HepG2 (cell line): ENCODE measurements at regions not wholly inside any gene's neighbourhood (a gene's known extent, or its start where the extent isn't known, plus 50 kb on each side); places are given as distances from the start of the nearest gene placed in this dataset.

Experiments
- ATAC-seq: fragments of 200-7000 bp; cut with Tn5 transposase; 3 replicates; pipeline ENCODE4 v1.9.1; 2020; ENCODE audit warnings: mild to moderate bottlenecking, moderate library complexity
- BruUV-seq: library from RNA; stranded (reverse); fragments of 400-500 nt; replicated peaks from 2 replicates; lab custom pipeline; 2021; lab: Mats Ljungman, UMichigan
- CTCF ChIA-PET: fragments of 300-600 bp; formaldehyde crosslinking; extraction: SDS; loops from one replicate; lab custom pipeline; 2021; ENCODE audit warnings: low total read pairs, inconsistent platforms, low intra/inter-chr PET ratio; lab: Yijun Ruan, JAX
- POLR2A ChIA-PET: fragments of 350-600 bp; sonication (Branson Sonifier 250); formaldehyde crosslinking; loops from one replicate; lab custom pipeline; 2020; ENCODE audit warnings: antibody characterized with exemption, inconsistent platforms; lab: Yijun Ruan, JAX
- DNase-seq: peaks from one replicate; pipeline ENCODE4 v3.0.0-alpha.2; 2015; ENCODE audit warnings: low spot score
- FAIRE-seq: peaks from 3 replicates; lab custom pipeline; 2011; peaks lifted over from hg19 to GRCh38; lab: Jason Lieb, UNC
- H2AFZ ChIP-seq: one replicate; pipeline ENCODE4 v1.6.1; 2011; ENCODE audit warnings: low read length, inconsistent platforms
- H3K27ac ChIP-seq: fragments of 300-600 bp; 3 replicates; pipeline ENCODE4 v1.8.0; 2011; ENCODE audit warnings: mixed run types, mild to moderate bottlenecking, mixed read lengths, low read length, inconsistent platforms; ENCODE audit not compliant: insufficient read depth; ENCODE audit errors: extremely low read length
- H3K27me3 ChIP-seq, 2 experiments: fragments of 200-600 bp in 1 of 2; 2 replicates in 1 of 2; 3 replicates in 1 of 2; pipeline versions ENCODE4 v1.6.0 to v1.8.0; 2011; ENCODE audit warnings: low read length in 2 of 2, mild to moderate bottlenecking in 2 of 2, moderate library complexity in 2 of 2, inconsistent platforms in 1 of 2; ENCODE audit not compliant: insufficient read depth in 2 of 2, control insufficient read depth in 1 of 2
- H3K36me3 ChIP-seq, 2 experiments: fragments of 200-600 bp in 1 of 2; replicated peaks in 1 of 2; 2 replicates in 1 of 2; 3 replicates in 1 of 2; pipeline versions ENCODE4 v1.5.1 to v1.8.0; 2011; ENCODE audit warnings: low read length in 2 of 2, inconsistent platforms in 1 of 2; ENCODE audit not compliant: insufficient read depth in 2 of 2, control insufficient read depth in 1 of 2
- H3K4me1 ChIP-seq: 2 replicates; pipeline ENCODE4 v1.5.1; 2012; ENCODE audit warnings: low read length, inconsistent platforms; ENCODE audit not compliant: insufficient read depth
- H3K4me2 ChIP-seq: 2 replicates; pipeline ENCODE4 v1.6.0; 2011; ENCODE audit warnings: low read depth, low read length, inconsistent platforms
- H3K4me3 ChIP-seq, 3 experiments: fragments of 200-600 bp in 1 of 3; sonication (generic), shearing (Covaris generic) in 1 of 3; replicated peaks in 1 of 3; 2 replicates each; pipeline ENCODE4 v1.5.1; 2011 to 2016; ENCODE audit warnings: low read length in 3 of 3, inconsistent platforms in 2 of 3, low read depth in 2 of 3, mild to moderate bottlenecking in 2 of 3, control low read depth in 1 of 3, mixed read lengths in 1 of 3; ENCODE audit not compliant: insufficient read depth in 1 of 3
- H3K79me2 ChIP-seq: one replicate; pipeline ENCODE4 v1.6.1; 2011; ENCODE audit warnings: low read length, inconsistent platforms; ENCODE audit not compliant: insufficient read depth
- H3K9ac ChIP-seq: 2 replicates; pipeline ENCODE4 v1.6.0; 2011; ENCODE audit warnings: mild to moderate bottlenecking, low read depth, low read length, inconsistent platforms; ENCODE audit not compliant: insufficient read depth
- H3K9me3 ChIP-seq: 2 replicates; pipeline ENCODE4 v1.5.1; 2012; ENCODE audit warnings: mild to moderate bottlenecking, low read length
- H4K20me1 ChIP-seq: 2 replicates; pipeline ENCODE4 v1.6.0; 2011; ENCODE audit warnings: inconsistent platforms, mild to moderate bottlenecking, low read length, moderate library complexity; ENCODE audit not compliant: insufficient read depth
- CENPT ChIP-seq: sonication (generic); formaldehyde crosslinking; IDR thresholded peaks from 2 replicates; pipeline ENCODE4 v1.8.0; 2022; ENCODE audit warnings: low read depth, mild to moderate bottlenecking, moderate library complexity, missing genetic modification reagents
- FLYWCH1 ChIP-seq: sonication (generic); formaldehyde crosslinking; IDR thresholded peaks from 2 replicates; pipeline ENCODE4 v1.8.1; 2023; ENCODE audit warnings: mild to moderate bottlenecking, missing genetic modification reagents
- GATA4 ChIP-seq: sonication (generic); IDR thresholded peaks from 2 replicates; pipeline ENCODE4 v1.6.1; 2016; ENCODE audit warnings: antibody characterized with exemption, low read depth, borderline replicate concordance
- HOXA5 ChIP-seq: sonication (generic); formaldehyde crosslinking; IDR thresholded peaks from 2 replicates; pipeline ENCODE4 v1.4.0; 2020; ENCODE audit warnings: missing genetic modification reagents
- IKZF4 ChIP-seq: sonication (generic); formaldehyde crosslinking; IDR thresholded peaks from 2 replicates; pipeline ENCODE4 v1.5.1; 2020; ENCODE audit warnings: borderline replicate concordance, mild to moderate bottlenecking, low read depth, missing genetic modification reagents; ENCODE audit errors: not compliant biosample characterization
- KMT2A ChIP-seq: sonication (generic); formaldehyde crosslinking; IDR thresholded peaks from 2 replicates; pipeline ENCODE4 v1.4.0; 2020; ENCODE audit warnings: missing genetic modification reagents
- MLX ChIP-seq: IDR thresholded peaks from 2 replicates; pipeline ENCODE4 v1.6.1; 2016
- PATZ1 ChIP-seq: sonication (generic); formaldehyde crosslinking; IDR thresholded peaks from 2 replicates; pipeline ENCODE4 v1.4.0; 2020; ENCODE audit warnings: missing genetic modification reagents
- POLR2AphosphoS5 ChIP-seq: IDR thresholded peaks from 2 replicates; pipeline ENCODE4 v1.6.1; 2012; ENCODE audit warnings: low read depth, low read length
- SMARCE1 ChIP-seq: fragments of 450-650 bp; IDR thresholded peaks from 2 replicates; pipeline ENCODE4 v1.6.1; 2017; ENCODE audit warnings: borderline replicate concordance
- TAF1 ChIP-seq: sonication (generic); formaldehyde crosslinking; IDR thresholded peaks from 2 replicates; pipeline ENCODE4 v1.4.0; 2020; ENCODE audit warnings: missing genetic modification reagents
- TEAD3 ChIP-seq: optimal IDR thresholded peaks from 2 replicates; pipeline ENCODE3; 2016; ENCODE audit warnings: borderline replicate concordance
- ZFP1 ChIP-seq: IDR thresholded peaks from 2 replicates; pipeline ENCODE4 v1.6.1; 2016
- ZNF264 ChIP-seq: sonication (generic); formaldehyde crosslinking; IDR thresholded peaks from 2 replicates; pipeline ENCODE4 v1.4.0; 2020; ENCODE audit warnings: missing genetic modification reagents
- ZNF543 ChIP-seq: sonication (generic); formaldehyde crosslinking; IDR thresholded peaks from 2 replicates; pipeline ENCODE4 v1.4.0; 2020; ENCODE audit warnings: mild to moderate bottlenecking, missing genetic modification reagents
- ZNF570 ChIP-seq: sonication (generic); formaldehyde crosslinking; IDR thresholded peaks from 2 replicates; pipeline ENCODE4 v1.4.0; 2020; ENCODE audit warnings: mild to moderate bottlenecking, missing genetic modification reagents, borderline replicate concordance
- WGBS: methylation state at CpG from one replicate; pipeline ENCODE4 v1.1.6; 2017; ENCODE audit warnings: low lambda C conversion rate; 5-methylcytosine and 5-hydroxymethylcytosine counted together
- in situ Hi-C: cut with HindIII; loops from 2 replicates; pipeline ENCODE4 v1.10.0; 2017; ENCODE audit warnings: low pct_unique_long_range_greater_than_20kb; ENCODE audit not compliant: extremely low pct_ligation_motif_present
- intact Hi-C: fragments of 100-400 bp; cut with micrococcal nuclease; formaldehyde crosslinking; loops from one replicate; pipeline ENCODE4 v1.10.0; 2022; ENCODE audit not compliant: unreplicated experiment
- TF ChIP-seq, protein P1 (sequence below): sonication (generic); formaldehyde crosslinking; IDR thresholded peaks from 2 replicates; pipeline ENCODE4 v1.4.0; 2020; ENCODE audit warnings: mild to moderate bottlenecking, missing genetic modification reagents

DNA sequence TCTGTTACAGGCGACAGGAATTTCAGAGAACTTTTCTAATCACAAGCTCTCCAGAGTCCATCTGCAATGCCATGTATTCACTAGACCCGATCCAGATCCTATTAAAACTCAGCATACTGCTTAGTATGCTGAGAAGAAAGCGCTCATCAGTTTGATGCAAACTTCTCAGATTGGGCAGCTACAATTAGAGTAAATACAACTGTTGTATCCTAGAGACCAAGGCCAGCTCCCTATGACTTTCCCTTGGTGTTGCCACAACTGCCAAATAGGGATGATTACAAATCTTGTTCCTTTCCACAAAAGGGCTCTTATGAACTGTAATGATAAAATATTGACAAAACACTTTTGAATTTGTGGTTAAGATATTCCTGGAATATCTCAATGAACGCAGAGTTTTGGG is 191.2 kb downstream of the SPRY2 start (continued):
- TF ChIP-seq GATA4 (no peak), HOXA5 (CRISPR knock-in tag) (no peak)

DNA sequence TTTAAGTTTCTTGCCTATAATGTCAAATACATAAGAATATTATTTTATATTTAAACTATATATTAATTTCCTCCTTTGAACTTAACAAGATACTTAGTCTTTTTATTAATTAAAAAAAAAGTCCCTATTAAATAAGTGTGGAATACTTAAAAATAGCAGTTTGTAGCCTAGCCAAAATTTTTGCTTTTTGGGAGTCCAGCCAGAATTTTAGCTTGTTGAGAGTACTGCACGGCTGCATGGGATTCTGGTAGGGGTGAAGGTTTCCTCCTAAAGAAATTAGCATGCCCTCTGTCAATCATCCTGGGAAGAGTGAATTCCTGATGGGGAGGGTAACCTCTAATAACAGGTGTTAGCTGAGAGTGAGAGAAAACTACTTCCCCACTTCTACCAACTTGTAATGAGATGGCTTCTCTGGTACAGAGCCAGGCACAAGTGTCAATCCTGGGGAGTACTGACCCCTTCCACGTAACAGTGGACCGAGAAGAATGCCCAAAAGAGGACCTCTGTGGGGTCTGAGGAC is 195.7 kb downstream of the SPRY2 start:
- ChIA-PET CTCF (no interaction called here), POLR2A (no interaction called here)
- Histone ChIP-seq H3K79me2 (no peaks in the 10 kb centered on the region), H2AFZ (no peak overlapping the region), H3K4me1 (no peaks in the 10 kb centered on the region), H3K9me3 (no peaks in the 10 kb centered on the region), H3K27ac (no peak overlapping the region), H3K4me3 (no peak overlapping the region), H3K27me3 (no peaks in the 10 kb centered on the region), H3K4me2 (no peak overlapping the region), H3K9ac (no peak overlapping the region), H3K36me3 (no peaks in the 10 kb centered on the region), H4K20me1 (no peaks in the 10 kb centered on the region)
- no peak for ATAC-seq
- BruUV-seq, result no TSS peak
- no peak for FAIRE-seq
- no peak for DNase-seq
- in situ Hi-C loops (no loop called here), intact Hi-C loops (no loop called here)
- TF ChIP-seq, protein P1, sequence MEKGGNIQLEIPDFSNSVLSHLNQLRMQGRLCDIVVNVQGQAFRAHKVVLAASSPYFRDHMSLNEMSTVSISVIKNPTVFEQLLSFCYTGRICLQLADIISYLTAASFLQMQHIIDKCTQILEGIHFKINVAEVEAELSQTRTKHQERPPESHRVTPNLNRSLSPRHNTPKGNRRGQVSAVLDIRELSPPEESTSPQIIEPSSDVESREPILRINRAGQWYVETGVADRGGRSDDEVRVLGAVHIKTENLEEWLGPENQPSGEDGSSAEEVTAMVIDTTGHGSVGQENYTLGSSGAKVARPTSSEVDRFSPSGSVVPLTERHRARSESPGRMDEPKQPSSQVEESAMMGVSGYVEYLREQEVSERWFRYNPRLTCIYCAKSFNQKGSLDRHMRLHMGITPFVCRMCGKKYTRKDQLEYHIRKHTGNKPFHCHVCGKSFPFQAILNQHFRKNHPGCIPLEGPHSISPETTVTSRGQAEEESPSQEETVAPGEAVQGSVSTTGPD, result no peak
- TF ChIP-seq POLR2AphosphoS5, result no peak
- no peak for TF ChIP-seq IKZF4 (CRISPR knock-in tag)
- no peak for TF ChIP-seq ZNF570 (CRISPR knock-in tag)
- TF ChIP-seq FLYWCH1 (CRISPR knock-in tag), result no peak
- TF ChIP-seq TEAD3, result no peak
- TF ChIP-seq MLX (CRISPR knock-in tag), result no peak
- no peak for TF ChIP-seq CENPT (CRISPR knock-in tag)
- TF ChIP-seq ZNF264, result no peak
- TF ChIP-seq KMT2A (CRISPR knock-in tag), result no peak
- TF ChIP-seq PATZ1 (CRISPR knock-in tag), result no peak
- no peak for TF ChIP-seq ZNF543
- TF ChIP-seq SMARCE1, result no peak
- no peak for TF ChIP-seq ZFP1 (CRISPR knock-in tag)
- TF ChIP-seq TAF1 (CRISPR knock-in tag), result no peak
- WGBS, result 1% methylated on average over 3 of the region's 3 CpGs
